Rectal smooth muscle tissue (tissue), 1 donor: ENCODE measurements at regions not wholly inside any gene's neighbourhood (a gene's known extent, or its start where the extent isn't known, plus 50 kb on each side); places are given as distances from the start of the nearest gene placed in this dataset.

Experiments used
- H3K27ac ChIP-seq: one replicate; pipeline ENCODE4 v1.7.0; 2013; ENCODE audit warnings: low read depth, low read length, inconsistent platforms
- H3K27me3 ChIP-seq: one replicate; pipeline ENCODE4 v1.7.0; 2013; ENCODE audit warnings: low read length; ENCODE audit not compliant: control insufficient read depth, insufficient read depth
- H3K36me3 ChIP-seq: one replicate; pipeline ENCODE4 v1.7.0; 2013; ENCODE audit warnings: low read length; ENCODE audit not compliant: control insufficient read depth, insufficient read depth
- H3K4me1 ChIP-seq: one replicate; pipeline ENCODE4 v1.7.0; 2013; ENCODE audit warnings: low read length; ENCODE audit not compliant: control insufficient read depth, insufficient read depth
- H3K4me3 ChIP-seq: one replicate; pipeline ENCODE4 v1.7.0; 2013; ENCODE audit warnings: low read length
- H3K9ac ChIP-seq: one replicate; pipeline ENCODE4 v1.7.0; 2013; ENCODE audit warnings: low read length

- Histone ChIP-seq H3K4me1 (no peaks in the 10 kb centered on the region), H3K4me3 (no peak overlapping the region), H3K36me3 (no peaks in the 10 kb centered on the region), H3K27me3 (no peaks in the 10 kb centered on the region), H3K27ac (no peak overlapping the region), H3K9ac (no peak overlapping the region)
Measured at GRCh38 chr1:243942196-243943150, 92.4 kb upstream of the AKT3 start.

- no peak overlapping the region for H3K27ac ChIP-seq
- H3K27me3 ChIP-seq: no peaks in the 10 kb centered on the region
- H3K9ac ChIP-seq: no peak overlapping the region
- H3K4me1 ChIP-seq: no peaks in the 10 kb centered on the region
- no peak overlapping the region for H3K4me3 ChIP-seq
- no peaks in the 10 kb centered on the region for H3K36me3 ChIP-seq
Measured at GRCh38 chr1:243940451-243940850, 90.4 kb upstream of the AKT3 start.

GRCh38 chr1:243939167-243939848 is 89.3 kb upstream of the AKT3 start:
- Histone ChIP-seq H3K4me3 (no peak overlapping the region), H3K27me3 (no peaks in the 10 kb centered on the region), H3K9ac (no peak overlapping the region), H3K4me1 (no peaks in the 10 kb centered on the region), H3K36me3 (no peaks in the 10 kb centered on the region), H3K27ac (no peak overlapping the region)

DNA sequence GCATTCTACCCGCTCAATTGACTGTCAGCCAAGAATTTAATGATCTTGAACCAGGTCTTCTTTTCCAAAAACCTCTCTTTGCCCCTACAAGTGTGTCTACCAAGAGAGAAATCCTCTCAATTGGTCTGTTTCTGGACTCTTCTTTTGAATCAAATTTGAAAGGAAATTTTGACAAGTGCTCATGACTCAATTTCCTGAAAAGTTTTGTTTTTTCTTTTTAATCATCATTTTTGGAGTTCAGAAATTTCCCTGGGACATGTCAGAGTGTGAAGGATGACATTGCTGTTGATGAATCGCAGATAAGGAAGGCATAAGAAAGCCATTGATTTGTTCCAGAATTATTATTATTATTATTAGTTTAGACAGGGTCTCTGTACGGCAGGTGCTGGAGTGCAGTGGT is 88.2 kb upstream of the AKT3 start:
- Histone ChIP-seq H3K4me1 (no peaks in the 10 kb centered on the region), H3K27ac (no peak overlapping the region), H3K36me3 (no peaks in the 10 kb centered on the region), H3K4me3 (no peak overlapping the region), H3K27me3 (no peaks in the 10 kb centered on the region), H3K9ac (no peak overlapping the region)

GRCh38 chr1:243933495-243933894 is 83.5 kb upstream of the AKT3 start:
- Histone ChIP-seq H3K27ac (no peak overlapping the region), H3K4me3 (no peak overlapping the region)

GRCh38 chr1:243931957-243932356 is 81.9 kb upstream of the AKT3 start:
- H3K27me3 ChIP-seq: no peaks in the 10 kb centered on the region
- H3K27ac ChIP-seq: no peak overlapping the region
- no peak overlapping the region for H3K4me3 ChIP-seq
- H3K4me1 ChIP-seq: no peaks in the 10 kb centered on the region
- no peaks in the 10 kb centered on the region for H3K36me3 ChIP-seq
- no peak overlapping the region for H3K9ac ChIP-seq

More at GRCh38 chr1:243933495-243933894, 83.5 kb upstream of the AKT3 start:
- Histone ChIP-seq H3K4me1 (no peaks in the 10 kb centered on the region), H3K36me3 (no peaks in the 10 kb centered on the region), H3K9ac (no peak overlapping the region), H3K27me3 (no peaks in the 10 kb centered on the region)

DNA sequence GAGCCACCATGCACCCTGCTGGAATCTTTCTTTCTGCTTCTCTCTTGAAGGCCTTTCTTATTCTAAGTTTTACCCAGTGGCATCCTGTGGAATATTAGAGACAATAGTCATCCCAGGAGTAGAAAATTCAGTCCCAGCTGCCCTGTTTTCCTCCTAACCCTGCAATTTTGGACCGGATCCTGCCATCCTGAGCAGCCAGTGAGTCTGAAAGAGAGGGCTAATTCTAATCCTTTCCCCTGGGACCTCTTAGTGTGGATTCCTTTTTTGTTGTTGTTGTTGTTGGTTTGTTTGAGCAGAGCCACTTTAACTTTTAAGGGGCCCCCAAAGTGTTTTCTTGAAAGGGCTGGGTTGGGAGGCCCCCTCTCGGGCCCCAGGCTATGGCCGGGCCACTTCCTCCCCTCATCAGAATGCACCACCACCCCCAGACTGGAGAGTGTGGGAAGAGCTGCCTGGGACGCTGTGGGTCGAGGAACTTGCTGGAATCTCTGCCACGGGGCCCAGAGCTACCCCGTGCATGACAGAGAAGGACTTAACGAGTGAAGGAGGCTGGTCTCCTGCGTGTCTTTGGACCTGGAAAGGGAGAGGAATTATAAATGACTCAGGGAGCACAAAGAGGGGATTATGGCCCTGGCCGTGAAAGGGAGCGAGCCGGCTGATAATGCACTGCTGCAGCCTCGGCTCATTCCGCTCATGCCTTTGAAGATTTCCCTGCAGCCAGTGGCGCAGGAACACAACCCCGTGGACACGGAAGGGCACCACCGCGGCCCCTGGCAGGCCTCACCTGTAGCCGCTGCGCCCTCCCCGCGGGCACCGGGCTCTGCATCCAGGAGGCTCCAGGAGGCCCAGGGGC is 81.0 kb upstream of the AKT3 start:
- H3K9ac ChIP-seq: no peak overlapping the region
- no peaks in the 10 kb centered on the region for H3K27me3 ChIP-seq
- no peaks in the 10 kb centered on the region for H3K36me3 ChIP-seq
- H3K4me3 ChIP-seq: no peak overlapping the region
- no peaks in the 10 kb centered on the region for H3K4me1 ChIP-seq
- no peak overlapping the region for H3K27ac ChIP-seq

DNA sequence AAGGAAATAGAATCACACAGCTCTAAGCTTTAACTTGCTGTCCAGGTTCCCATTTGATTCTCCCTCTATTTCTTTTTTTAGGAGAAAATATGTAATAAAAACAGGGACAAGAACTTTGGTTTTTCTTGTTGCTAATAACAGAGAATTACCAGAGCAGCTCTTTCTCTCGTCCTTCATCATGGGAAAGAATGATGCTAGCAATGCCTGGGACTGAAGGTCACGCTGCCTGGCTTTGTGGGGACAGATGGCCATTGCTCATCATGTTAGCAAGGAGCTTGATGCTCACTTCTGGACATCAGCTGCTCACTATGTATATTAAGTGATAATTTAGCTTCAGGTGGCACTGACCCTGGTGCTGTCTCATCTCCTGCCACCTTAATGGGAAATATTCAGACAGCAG is 77.3 kb upstream of the AKT3 start:
- H3K4me3 ChIP-seq: no peak overlapping the region
- H3K27ac ChIP-seq: no peak overlapping the region
- H3K27me3 ChIP-seq: no peaks in the 10 kb centered on the region

GRCh38 chr1:243926803-243927245 is 76.8 kb upstream of the AKT3 start:
- Histone ChIP-seq H3K36me3 (no peaks in the 10 kb centered on the region), H3K4me1 (no peaks in the 10 kb centered on the region), H3K9ac (no peak overlapping the region), H3K27ac (no peak overlapping the region), H3K4me3 (no peak overlapping the region), H3K27me3 (no peaks in the 10 kb centered on the region)

More for the DNA sequence above, 77.3 kb upstream of the AKT3 start:
- Histone ChIP-seq H3K9ac (no peak overlapping the region), H3K36me3 (no peaks in the 10 kb centered on the region), H3K4me1 (no peaks in the 10 kb centered on the region)

- H3K4me3 ChIP-seq: no peak overlapping the region
- H3K4me1 ChIP-seq: no peaks in the 10 kb centered on the region
- H3K9ac ChIP-seq: no peak overlapping the region
- no peaks in the 10 kb centered on the region for H3K36me3 ChIP-seq
- H3K27me3 ChIP-seq: no peaks in the 10 kb centered on the region
- no peak overlapping the region for H3K27ac ChIP-seq
Measured at GRCh38 chr1:243926299-243926698, 76.3 kb upstream of the AKT3 start.

DNA sequence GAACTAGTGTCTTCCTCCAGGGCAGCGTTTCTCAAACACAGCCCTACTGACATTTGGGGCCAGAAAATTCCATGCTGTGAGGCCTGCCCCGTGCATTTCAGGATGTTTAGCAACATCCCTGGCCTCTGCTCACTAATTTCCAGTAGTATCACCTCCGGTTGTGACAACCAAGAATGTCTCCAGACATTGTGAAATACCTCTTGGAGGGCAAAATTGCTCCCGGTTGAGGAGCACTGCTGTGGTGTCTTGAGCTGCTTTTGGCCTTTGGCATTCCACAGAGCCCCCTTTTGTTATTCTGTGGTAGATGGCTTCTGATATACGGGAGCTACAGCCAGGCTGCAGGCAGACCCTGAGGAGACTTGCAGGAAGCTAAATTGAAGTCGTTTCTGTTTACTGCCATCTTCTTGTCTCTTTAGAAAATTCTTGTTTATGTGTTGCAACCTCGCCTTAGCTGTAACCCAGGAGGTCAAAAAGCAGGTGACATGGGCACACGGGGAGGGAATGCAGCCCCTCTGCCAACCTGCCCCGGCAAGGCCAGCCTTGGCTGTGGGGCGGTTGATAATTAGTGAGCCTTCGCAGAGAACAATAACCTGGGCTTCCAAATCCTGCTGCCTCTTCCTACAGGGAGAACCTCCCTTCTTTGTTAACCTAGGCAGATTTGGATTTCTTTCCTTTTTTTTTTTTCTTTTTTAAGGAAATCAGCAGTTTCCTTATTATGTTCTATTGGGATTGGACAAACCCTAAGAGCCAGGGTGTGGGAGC is 74.7 kb upstream of the AKT3 start:
- no peaks in the 10 kb centered on the region for H3K4me1 ChIP-seq
- H3K9ac ChIP-seq: no peak overlapping the region
- H3K27ac ChIP-seq: no peak overlapping the region
- no peaks in the 10 kb centered on the region for H3K27me3 ChIP-seq
- no peaks in the 10 kb centered on the region for H3K36me3 ChIP-seq
- no peak overlapping the region for H3K4me3 ChIP-seq
